GDM1 (cell line): ENCODE measurements at regions not wholly inside any gene's neighbourhood (a gene's known extent, or its start where the extent isn't known, plus 50 kb on each side); places are given as distances from the start of the nearest gene placed in this dataset.
"Not testable (repeated sequence)": the region's sequence is repeated elsewhere in the genome, so short reads cannot be mapped to it uniquely, and the experiment has no call there.

Source experiments
- DNase-seq: peaks from one replicate; lab custom pipeline; 2025; lab: John Stamatoyannopoulos, UW

DNA sequence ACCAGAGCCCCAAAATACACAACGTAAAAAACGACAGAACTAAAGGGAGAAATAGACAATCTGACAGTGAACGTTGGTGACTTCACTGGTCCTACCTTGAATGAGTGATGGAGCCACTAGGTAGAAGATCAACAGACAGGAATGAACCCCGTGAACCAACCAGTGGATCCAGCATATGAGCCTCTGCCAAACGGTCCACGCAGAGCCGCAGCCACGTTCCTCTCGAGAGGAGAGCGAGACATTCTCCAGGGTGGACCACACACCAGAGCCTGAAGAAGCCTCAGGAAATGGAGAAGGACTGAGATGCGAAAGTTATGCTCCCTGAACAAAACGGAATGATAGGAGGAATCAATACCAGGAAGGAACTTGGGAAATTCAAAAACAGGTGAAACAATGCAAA, 178.4 kb downstream of the RTP5 start:
- no peak for DNase-seq

DNA sequence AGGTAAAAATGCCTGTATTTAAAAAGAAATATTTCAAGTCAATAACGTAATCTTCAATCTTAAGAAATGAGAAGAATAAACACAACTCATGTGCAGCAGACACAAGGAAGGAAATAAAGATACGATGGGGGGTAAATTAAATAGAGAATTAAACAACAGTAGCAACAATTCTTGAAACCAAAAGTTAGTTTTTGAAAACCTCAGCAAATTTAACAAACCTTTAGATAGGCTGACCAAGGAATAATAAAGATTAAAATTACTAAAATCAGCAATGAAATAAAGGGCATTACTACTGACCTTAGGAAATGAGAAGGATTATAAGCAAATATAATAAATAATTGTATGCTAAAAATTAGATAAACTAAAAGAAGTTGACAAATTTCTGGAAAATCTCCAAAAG, 178.9 kb downstream of the RTP5 start:
- DNase-seq = no peak

DNA sequence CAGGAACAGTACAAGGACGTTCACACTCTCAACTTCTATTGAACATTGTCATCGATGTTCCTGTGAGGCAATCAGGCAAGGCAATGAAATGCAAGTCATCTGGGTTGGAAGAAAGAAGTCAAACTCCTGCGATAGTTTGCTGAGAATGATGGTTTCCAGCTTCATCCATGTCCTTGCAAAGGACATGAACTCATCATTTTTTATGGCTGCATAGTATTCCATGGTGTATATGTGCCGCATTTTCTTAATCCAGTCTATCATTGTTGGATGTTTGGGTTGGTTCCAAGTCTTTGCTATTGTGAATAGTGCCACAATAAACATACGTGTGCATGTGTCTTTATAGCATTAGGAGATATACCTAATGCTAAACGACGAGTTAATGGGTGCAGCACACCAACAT, 180.0 kb downstream of the RTP5 start:
- not testable (repeated sequence) for DNase-seq

DNA sequence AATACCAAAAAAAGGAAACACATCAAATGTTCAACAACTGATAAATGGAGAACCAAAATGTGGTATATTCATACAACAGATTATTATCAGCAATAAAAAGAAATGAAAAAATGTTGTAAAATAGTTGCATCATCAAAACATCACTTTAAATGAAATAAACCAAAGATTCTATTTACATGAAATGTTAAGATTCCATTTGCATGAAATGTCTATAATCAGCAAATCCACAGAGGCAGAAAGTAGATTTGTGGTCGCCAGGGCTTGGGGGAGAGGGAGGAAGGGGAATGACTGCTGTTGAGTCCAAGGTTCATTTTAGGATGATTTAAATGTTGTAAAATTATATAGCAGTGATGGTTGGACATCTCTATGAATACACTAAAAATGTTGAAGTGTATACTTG, 181.9 kb downstream of the RTP5 start:
- DNase-seq = no peak

DNA sequence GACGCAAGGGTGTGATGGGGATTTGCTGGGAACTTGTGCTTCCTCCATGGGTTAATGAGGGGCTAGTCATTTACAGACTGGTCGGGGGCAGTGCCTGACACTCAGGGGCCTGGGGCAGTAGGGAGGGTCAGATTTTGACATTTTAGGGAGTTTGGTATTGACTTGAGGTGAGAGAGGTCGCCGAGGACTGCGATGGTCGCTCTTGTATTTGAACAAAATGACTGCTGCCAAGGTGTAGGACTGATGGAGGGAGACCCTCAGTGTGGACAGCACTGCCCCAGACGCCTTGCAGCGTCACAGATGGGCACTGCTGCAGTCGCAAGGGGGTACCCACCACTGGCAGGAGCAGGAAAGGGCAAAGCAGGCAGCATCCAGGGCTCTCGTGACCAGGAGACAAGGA, 182.9 kb downstream of the RTP5 start:
- DNase-seq = no peak

DNA sequence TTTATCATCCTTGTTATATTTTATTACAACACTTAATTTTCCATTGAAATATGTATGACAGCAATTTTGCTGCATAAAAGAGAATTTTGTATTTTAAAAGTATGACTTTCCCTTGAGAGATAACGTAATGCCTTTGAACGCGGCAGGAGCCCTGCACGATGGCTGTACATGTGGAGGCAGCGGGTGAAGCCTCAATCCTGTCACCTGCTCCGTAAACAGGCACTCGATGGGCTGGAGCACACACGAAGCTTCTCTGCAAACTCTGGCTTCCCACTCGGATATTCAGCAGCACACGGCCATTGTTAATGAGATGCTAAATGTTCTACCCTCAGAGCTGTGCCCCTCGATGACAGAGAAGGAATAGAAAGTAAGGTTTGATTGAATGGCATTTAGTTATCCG, 184.4 kb downstream of the RTP5 start:
- no peak for DNase-seq

DNA sequence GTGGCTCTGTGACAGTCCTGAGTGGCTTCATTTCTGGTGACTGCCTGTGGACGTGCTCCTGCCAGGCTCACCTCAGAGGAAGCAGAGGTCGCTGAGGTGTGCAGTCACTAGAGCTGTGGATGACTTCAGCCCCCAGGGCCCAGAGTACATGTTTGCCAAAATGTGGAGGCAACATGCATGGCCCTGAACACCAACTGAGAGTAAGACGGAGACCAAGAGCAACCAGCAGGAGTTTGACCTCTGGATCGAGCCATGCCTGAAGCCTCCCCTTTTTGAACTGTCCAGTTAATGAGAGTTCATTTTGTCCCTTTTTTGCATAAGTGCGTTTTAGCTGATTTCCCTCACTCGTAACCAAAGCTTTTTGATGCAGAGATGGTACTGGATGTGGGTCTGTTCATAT, 184.9 kb downstream of the RTP5 start:
- no peak for DNase-seq

DNA sequence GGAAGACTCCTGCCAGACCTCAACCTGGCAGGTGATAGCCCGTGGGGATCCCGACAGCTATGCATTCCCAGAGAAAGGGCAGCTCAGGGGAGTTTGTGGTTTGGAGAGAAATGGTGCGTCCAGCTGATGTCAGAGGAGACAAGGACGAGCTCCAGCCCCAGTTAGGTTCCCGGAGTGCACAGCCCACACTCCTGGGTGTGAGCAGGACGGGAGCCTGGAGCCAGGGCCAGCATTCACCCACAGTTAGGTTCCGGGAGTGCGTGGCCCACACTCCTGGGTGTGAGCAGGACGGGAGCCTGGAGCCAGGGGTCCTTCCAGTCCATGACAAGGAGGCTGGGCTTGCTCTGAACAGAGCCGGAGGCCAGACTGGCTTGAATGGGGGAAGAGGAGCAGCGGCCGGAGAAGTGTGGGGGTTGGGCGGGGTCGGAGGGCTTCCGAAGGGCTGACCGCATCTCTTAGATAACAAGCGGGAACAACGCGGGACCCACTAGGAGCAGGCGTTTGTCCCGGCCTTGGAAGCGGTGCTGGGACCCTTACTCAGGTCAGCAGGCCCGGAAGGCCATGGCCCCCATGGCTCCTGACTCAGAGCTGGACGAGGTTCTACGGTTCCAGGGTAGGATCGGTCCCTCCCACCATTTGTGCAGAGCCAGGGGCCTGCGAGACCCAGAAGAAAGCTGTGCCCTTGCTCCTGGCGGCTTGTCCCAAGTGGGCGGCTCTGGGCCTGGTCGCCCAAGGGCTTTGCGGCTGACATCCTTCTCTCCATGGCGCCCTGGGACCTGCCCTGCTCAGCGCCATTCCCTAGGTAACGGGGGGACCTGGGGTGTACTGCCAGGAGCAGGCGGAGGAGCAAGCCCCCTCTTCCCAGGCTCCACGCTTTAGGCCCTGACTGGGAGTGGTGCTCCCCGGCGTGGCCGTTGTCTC, 185.6 kb downstream of the RTP5 start:
- DNase-seq = no peak

DNA sequence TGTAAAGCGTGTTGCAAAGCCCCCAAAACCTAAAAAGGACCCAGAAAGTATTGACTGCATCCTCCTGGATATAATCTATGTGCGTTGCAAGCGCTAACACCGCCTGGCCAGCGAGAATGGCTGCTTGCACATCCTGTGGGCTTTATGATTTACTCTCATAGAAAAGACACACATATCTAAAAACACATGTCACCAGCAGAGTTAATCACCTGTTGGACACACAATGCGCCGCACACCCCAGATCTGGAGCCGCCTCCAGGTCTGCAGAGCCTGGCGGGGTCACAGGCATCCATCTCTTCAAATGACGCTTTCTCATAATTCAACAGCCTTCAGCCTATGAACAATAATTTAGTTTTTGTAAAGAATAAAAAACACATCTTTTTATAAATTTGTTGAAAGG, 186.5 kb downstream of the RTP5 start:
- no peak for DNase-seq

DNA sequence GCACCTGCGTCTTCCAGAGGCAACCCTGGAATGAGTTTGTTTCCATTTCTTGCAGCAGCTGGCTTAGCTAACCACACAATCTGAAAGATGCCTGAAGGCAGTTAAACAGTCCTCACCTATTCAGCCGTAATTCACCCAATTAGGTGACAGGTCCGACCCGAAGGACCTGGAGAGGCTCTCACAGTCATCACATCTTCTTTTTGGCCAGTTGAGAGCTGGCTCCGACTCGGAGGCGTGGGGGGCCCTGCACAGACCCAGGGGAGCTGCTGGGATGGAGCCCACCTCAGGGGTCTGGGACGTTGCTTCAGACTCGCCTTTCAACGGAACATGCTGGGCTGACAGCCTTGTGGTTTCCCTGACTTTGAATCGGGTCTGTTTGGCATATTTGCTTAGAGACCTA, 187.3 kb downstream of the RTP5 start:
- DNase-seq = no peak

DNA sequence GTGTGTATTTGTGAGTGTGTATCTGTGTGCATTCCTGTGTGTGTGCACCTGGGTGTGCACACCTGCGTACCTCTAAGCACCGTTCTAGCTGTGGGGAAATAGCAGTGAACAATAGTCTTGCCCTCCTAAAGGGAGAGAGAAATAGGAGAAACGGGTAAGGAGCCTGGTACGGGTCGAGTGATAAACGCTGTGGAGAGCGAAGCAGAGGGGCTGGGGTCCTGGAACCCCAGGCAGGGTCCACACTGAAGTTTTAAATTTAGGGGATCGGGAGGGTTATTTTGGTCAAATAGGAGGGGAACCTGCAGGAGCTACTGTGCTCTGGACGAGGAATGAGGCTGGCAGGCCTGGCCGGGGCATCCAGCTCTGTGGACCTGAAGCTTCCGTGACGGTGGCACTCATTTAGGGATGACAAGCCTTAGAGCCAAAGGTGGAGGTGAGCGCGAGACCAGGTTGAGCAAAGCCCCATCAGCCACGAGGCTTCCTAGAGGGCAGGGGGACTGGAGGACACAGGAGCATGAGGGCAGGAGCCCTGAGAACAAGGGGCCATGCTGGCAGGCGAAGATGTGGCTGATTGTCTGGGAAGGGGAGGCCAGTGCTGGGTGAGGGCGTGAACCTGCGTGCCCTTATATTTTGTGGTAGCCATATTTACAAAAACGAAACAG, 188.0 kb downstream of the RTP5 start:
- no peak for DNase-seq

DNA sequence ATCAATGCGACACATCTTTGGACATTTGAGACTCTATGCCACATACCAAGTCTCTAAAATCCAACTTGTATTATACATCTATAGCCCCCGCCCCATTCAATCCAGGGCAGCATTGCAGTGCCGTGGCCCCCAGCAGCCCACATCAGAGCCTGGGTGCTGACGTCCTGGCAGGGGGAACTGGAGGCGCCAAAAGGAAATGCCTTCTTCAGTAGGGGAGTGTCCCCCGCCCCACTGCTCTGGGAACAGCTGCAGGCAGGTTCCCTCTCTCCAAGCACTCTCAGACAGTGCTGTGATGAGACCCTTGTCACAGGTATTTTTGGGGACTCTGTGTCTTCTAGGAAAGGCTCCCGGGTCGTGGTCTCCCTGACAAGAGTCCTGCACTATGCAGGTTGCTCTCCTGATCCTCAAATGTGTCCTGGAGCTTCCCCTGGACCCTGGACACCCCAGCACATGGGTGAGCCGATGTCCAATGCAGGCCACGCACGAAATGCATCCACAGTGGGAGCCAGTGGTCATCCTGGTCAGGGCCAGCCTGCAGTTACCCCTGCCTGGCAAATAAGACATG, 188.7 kb downstream of the RTP5 start:
- no peak for DNase-seq

DNA sequence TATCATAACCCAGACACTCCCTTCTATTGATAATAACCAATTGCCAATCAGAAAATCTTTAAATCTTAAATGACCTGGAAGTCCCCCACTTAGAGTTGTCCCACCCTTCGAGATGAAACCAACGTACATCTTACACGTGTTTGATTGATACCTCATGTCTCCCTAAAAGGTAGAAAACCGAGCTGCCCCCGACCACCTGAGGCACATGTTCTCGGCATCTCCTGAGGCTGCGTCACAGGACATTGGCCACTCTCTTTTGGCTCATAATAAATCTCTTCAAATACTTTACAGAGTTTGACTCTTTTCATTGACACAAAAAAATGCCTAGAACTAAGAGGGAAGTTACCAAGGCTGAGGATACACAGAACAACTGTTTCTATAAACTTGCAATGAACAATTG, 190.0 kb downstream of the RTP5 start:
- no peak for DNase-seq

DNA sequence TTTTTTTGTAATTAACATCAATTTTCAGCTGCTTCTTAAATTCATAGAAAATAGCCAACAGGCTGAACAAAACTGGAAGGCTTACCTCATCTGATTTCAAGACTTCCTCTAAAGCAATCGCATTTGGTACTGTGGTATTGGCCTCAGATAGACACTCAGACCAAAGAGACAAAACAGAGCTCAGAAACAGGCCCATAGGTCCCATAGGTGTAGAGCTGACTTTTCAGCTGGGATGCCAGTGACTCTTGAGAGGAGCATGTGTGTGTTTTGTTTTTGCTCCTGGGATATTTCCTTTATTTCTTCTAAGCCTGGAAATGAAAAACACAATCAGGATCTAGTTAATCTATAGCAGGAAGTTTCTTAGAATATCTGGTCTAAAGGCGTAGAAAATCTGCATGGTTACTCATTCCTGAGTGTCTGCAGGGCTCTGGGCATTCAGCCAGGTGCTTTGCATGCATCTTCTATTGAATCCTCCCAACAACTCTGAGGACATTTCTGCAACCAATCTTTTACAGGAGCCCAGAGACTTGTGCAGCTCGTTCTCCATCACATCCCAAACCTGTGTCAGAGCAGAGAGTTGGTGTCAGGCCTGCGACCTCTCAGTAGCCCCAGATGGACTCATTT, 190.8 kb downstream of the RTP5 start:
- DNase-seq = no peak

DNA sequence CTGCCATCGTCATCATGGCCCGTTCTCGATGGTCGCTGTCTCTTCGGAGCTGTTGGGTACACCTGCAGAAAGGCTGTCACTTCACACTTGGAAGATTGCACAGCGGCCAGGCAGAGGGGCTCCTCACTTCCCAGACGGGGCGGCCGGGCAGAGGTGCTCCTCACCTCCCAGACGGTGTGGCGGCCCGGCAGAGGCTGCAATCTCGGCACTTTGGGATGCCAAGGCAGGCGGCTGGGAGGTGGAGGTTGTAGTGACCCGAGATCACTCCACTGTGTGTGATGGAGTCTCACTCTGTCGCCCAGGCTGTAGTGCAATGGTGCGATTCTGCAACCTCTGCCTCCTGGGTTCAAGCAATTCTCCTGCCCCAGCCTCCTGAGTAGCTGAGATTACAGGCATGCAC, 192.4 kb downstream of the RTP5 start:
- DNase-seq = not testable (repeated sequence)

DNA sequence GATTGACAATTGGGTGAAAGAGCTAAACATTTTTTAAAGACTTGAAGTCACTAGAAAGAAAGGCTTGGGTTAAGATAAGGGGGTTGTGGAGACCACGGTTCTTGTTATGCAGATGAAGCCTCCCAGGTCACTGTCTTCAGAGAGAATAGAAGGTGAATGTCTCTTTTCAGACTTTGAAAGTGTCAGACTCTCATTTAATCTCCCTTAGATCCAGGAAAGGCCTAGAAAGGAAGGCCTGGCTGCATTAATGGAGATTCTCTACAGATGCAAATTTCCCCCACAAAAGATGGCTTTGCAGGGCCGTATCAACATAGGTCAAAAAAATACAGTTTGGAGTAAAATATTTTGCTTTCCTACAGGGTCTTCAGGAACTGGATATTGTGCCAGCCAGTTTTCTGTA, 193.9 kb downstream of the RTP5 start:
- no peak for DNase-seq

DNA sequence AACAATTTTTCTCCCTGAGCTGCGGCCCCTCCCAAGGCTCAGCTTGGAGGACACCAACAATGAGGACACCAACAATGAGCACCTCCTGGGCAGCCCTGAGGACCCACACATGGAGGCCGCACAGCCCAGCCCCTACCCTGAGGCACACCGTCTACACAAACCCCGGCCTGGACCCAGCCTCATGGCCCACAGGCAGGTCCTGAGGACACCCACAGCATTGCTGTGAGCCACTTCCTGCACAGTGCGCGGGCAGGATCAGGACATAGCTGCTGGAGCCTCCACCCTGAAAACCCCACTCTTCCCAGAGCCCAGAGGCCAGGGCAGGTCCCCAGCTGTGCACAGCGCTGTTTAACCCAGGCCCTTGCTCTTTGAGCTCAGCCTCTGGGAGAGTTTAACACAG, 194.3 kb downstream of the RTP5 start:
- DNase-seq = no peak

DNA sequence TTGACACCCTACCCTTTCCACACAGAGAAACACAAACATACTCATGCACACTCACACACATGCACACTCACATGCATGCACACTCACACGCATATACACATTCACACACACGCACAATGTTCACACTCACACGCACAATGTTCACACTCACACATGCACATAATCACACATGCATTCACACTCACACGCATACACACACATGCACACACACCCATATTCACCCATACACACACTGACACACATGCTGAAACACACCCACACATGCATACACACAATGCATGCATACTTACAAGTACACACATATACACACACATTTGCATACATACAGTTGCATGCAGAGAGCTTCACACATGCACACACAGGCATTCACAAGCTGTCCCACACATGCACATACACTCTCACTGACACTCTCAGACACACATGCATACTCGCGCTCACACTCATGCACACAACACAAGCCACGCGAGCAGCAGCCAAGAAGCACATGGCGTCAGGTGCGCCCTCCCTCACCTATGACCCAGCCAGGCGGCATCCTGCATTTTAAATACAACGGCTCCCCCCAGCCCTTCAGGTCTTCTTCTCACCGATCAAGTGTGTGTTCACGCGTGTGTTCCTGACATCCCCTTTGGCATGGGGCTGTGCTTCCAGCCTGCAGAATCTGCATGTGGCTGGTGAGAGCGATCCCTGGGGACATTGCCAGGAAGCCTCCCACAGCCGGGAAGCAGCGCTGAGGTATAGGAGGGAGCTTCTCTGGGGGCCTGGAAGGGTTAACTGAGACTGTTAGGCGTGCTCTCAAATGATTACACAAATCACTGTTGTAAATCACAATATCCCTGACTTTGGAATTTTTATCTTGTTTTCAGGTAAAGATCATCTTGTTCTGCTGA, 195.1 kb downstream of the RTP5 start:
- no peak for DNase-seq

DNA sequence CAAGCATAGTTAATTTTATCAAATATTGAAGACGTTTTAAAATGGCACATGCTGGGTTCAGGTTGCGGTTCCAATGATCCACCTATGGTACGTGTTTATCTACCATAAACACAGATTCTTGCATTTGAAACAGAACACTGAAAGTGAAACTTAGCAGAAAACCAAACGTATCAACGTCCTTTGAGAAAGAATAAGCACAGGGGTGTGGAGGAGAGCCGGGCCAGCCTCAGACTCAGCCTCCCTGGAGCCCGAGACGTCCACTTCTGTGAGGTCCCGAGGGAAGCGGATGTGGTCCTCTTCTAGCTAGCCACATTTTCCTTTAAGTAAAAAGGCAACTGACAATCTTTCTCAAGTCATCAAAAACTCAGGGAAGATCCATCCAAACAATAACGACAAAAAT, 195.9 kb downstream of the RTP5 start:
- DNase-seq = no peak

DNA sequence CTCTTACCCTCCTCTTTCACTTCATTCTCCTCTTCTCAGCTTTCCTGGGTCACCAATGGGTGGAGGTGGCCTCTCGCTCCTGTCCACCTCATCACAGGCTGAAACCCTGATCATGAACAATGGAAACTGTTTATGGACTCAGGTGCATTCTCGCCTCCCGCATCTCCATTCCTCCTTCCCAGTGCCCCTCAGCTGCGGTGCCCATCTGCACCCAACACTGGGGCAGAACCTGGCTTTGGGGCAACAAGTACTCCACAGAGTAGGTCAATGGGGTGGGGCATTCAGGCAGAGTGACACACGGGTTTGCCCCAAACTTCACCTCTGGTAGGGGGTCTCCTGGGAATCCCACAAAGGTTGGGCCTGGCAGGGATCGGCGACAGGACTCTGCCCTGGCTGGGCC, 199.5 kb downstream of the RTP5 start:
- DNase-seq = no peak

DNA sequence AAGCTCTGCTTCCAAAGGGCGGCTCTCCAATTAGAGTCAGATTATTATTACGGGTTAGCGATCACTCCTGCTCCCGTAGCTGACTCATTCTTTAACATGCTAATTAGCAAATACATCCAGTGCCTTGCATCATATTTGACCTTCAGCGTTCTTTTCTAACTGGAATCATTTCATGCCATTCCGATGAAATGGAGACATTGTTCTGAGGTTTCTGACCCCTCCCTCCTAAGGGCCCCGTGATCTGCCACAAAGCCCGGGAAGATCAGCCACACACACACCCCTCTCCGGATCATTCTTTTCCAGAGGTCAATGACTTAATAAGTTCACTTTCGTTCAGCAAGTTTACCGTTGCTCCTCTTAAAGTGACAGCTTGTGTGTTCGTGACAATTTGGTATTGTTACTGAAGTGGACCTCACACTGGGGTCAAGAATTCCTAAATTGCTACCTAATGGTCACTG, 200.4 kb downstream of the RTP5 start:
- not testable (repeated sequence) for DNase-seq

DNA sequence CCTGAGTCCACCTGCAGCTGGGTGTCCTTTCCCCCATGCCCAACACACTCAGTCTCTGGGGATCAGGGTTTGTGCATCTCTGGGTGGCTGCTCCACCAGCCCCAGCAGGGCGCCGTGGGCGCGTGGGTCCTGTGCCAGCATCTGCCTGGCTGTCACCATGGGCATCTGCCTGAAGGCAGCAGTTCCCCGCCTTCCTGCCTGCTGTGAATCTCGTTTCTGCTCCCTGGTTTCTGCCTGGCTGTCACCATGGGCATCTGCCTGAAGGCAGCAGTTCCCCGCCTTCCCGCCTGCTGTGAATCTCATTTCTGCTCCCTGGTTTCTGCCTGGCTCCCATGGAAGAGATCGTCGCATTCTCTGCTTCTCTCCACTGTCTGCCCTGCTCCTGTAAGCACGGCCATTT, 201.2 kb downstream of the RTP5 start:
- DNase-seq = not testable (repeated sequence)
